ENCODE measurements at regions not wholly inside any gene's neighbourhood (a gene's known extent, or its start where the extent isn't known, plus 50 kb on each side); places are given as distances from the start of the nearest gene placed in this dataset.

- Histone ChIP-seq H3K9me3 (ENCODE audit: control insufficient read depth, insufficient read depth, low read depth, low read length) (no peaks in the 10 kb centered on the region), H3K36me3 (ENCODE audit: control insufficient read depth, insufficient read depth, low read length) (no peaks in the 10 kb centered on the region), H3K4me3 (ENCODE audit: low read depth in 2 of 2, low read length in 2 of 2) (no peak overlapping the region), H3K4me1 (ENCODE audit: control insufficient read depth, insufficient read depth, low read length) (peaks cover 24% of the 10 kb centered on the region), H3K27ac (ENCODE audit: low read length) (peak overlapping the region; percentile 54; the same call in 1 of the 2 replicates), H3K27me3 (ENCODE audit: control insufficient read depth, insufficient read depth, low read length) (no peaks in the 10 kb centered on the region)
- ATAC-seq (no peak), DNase-seq (ENCODE audit: low read depth, low spot score) (no peak)
- in situ Hi-C loops (cut with HindIII; ENCODE audit: low pct_unique_long_range_greater_than_20kb, low sequenced_read_pairs): no loop called here
- TF ChIP-seq TCF7L2 (IDR thresholded peaks at IDR 0.05; ENCODE audit: low read depth, low read length) (no peak), POLR2AphosphoS5 (IDR thresholded peaks at IDR 0.05; ENCODE audit: low read depth, low read length) (no peak), SIN3A (IDR thresholded peaks at IDR 0.05; ENCODE audit: borderline replicate concordance, insufficient read depth, low read depth, low read length) (no peak)
- TF ChIP-seq, protein P1, sequence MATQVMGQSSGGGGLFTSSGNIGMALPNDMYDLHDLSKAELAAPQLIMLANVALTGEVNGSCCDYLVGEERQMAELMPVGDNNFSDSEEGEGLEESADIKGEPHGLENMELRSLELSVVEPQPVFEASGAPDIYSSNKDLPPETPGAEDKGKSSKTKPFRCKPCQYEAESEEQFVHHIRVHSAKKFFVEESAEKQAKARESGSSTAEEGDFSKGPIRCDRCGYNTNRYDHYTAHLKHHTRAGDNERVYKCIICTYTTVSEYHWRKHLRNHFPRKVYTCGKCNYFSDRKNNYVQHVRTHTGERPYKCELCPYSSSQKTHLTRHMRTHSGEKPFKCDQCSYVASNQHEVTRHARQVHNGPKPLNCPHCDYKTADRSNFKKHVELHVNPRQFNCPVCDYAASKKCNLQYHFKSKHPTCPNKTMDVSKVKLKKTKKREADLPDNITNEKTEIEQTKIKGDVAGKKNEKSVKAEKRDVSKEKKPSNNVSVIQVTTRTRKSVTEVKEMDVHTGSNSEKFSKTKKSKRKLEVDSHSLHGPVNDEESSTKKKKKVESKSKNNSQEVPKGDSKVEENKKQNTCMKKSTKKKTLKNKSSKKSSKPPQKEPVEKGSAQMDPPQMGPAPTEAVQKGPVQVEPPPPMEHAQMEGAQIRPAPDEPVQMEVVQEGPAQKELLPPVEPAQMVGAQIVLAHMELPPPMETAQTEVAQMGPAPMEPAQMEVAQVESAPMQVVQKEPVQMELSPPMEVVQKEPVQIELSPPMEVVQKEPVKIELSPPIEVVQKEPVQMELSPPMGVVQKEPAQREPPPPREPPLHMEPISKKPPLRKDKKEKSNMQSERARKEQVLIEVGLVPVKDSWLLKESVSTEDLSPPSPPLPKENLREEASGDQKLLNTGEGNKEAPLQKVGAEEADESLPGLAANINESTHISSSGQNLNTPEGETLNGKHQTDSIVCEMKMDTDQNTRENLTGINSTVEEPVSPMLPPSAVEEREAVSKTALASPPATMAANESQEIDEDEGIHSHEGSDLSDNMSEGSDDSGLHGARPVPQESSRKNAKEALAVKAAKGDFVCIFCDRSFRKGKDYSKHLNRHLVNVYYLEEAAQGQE (IDR thresholded peaks at IDR 0.05; ENCODE audit: insufficient read depth in 1 of 2, low read depth in 2 of 2, low read length in 1 of 2): no peak
- TF ChIP-seq, protein P2, sequence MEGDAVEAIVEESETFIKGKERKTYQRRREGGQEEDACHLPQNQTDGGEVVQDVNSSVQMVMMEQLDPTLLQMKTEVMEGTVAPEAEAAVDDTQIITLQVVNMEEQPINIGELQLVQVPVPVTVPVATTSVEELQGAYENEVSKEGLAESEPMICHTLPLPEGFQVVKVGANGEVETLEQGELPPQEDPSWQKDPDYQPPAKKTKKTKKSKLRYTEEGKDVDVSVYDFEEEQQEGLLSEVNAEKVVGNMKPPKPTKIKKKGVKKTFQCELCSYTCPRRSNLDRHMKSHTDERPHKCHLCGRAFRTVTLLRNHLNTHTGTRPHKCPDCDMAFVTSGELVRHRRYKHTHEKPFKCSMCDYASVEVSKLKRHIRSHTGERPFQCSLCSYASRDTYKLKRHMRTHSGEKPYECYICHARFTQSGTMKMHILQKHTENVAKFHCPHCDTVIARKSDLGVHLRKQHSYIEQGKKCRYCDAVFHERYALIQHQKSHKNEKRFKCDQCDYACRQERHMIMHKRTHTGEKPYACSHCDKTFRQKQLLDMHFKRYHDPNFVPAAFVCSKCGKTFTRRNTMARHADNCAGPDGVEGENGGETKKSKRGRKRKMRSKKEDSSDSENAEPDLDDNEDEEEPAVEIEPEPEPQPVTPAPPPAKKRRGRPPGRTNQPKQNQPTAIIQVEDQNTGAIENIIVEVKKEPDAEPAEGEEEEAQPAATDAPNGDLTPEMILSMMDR (IDR thresholded peaks at IDR 0.05): no peak
- ChIA-PET POLR2A (no interaction called here), CTCF (no interaction called here)
- BruUV-seq (replicated peaks): no TSS peak
- intact Hi-C loops (cut with micrococcal nuclease; ENCODE audit: unreplicated experiment): loop anchor here (10.0 kb wide), 1 partner anchor 520 kb away; the partner anchor contains the start of gene TLE3
Measured at GRCh38 chr15:69574506-69574905, 121.9 kb downstream of the RPLP1 start.

DNA sequence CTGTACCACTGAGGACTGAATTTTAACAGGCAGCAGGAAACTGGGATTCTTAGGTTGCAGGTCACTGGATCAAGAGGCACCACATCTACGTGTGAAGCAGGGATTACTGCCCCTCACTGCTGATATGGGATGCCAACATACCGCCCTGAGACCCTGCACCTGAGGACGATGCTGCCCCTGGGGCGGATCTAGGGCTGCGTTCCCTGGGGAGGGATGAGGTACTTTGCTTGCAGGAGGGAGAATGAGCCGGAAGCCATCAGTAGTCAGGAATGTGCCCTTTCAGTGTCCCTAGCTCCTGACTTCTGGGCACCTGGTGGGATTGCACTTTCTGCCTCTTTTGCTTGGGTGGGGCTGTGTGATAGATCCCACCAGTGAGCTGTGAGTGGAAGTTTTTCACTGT, 122.8 kb downstream of the RPLP1 start:
- in situ Hi-C loops (cut with HindIII; ENCODE audit: low pct_unique_long_range_greater_than_20kb, low sequenced_read_pairs) (no loop called here), intact Hi-C loops (cut with micrococcal nuclease; ENCODE audit: unreplicated experiment) (loop anchor here (10.0 kb wide), 1 partner anchor 519 kb away; the partner anchor contains the start of gene TLE3)
- H3K9me3 ChIP-seq (ENCODE audit: control insufficient read depth, insufficient read depth, low read depth, low read length): no peaks in the 10 kb centered on the region
- H3K4me1 ChIP-seq (ENCODE audit: control insufficient read depth, insufficient read depth, low read length): peaks cover 24% of the 10 kb centered on the region
- DNase-seq (ENCODE audit: low read depth, low spot score): no peak
- ATAC-seq: 0 out of 2 replicates have a peak, but pooled peaks have one; percentile 4
- CTCF ChIA-PET: interaction anchor here (0.6 to 0.8 kb wide), 2 partner anchors 152 to 567 kb away, joined by 3 read pairs; no protein-coding TSS in a partner anchor
- H3K4me3 ChIP-seq (ENCODE audit: low read depth in 2 of 2, low read length in 2 of 2): no peak overlapping the region
- TF ChIP-seq, protein P2 (IDR thresholded peaks at IDR 0.05): no peak
- no peak for TF ChIP-seq POLR2AphosphoS5 (IDR thresholded peaks at IDR 0.05; ENCODE audit: low read depth, low read length)
- TF ChIP-seq, protein P1 (IDR thresholded peaks at IDR 0.05; ENCODE audit: insufficient read depth in 1 of 2, low read depth in 2 of 2, low read length in 1 of 2): no peak
- TF ChIP-seq SIN3A (IDR thresholded peaks at IDR 0.05; ENCODE audit: borderline replicate concordance, insufficient read depth, low read depth, low read length): no peak
- TF ChIP-seq TCF7L2 (IDR thresholded peaks at IDR 0.05; ENCODE audit: low read depth, low read length): no peak
- POLR2A ChIA-PET: no interaction called here
- H3K27me3 ChIP-seq (ENCODE audit: control insufficient read depth, insufficient read depth, low read length): no peaks in the 10 kb centered on the region
- BruUV-seq (replicated peaks): no TSS peak
- H3K27ac ChIP-seq (ENCODE audit: low read length): peak overlapping the region; percentile 75; the same call in 1 of the 2 replicates
- H3K36me3 ChIP-seq (ENCODE audit: control insufficient read depth, insufficient read depth, low read length): no peaks in the 10 kb centered on the region
